ENCODE measurements at regions not wholly inside any gene's neighbourhood (a gene's known extent, or its start where the extent isn't known, plus 50 kb on each side); places are given as distances from the start of the nearest gene placed in this dataset.

DNA sequence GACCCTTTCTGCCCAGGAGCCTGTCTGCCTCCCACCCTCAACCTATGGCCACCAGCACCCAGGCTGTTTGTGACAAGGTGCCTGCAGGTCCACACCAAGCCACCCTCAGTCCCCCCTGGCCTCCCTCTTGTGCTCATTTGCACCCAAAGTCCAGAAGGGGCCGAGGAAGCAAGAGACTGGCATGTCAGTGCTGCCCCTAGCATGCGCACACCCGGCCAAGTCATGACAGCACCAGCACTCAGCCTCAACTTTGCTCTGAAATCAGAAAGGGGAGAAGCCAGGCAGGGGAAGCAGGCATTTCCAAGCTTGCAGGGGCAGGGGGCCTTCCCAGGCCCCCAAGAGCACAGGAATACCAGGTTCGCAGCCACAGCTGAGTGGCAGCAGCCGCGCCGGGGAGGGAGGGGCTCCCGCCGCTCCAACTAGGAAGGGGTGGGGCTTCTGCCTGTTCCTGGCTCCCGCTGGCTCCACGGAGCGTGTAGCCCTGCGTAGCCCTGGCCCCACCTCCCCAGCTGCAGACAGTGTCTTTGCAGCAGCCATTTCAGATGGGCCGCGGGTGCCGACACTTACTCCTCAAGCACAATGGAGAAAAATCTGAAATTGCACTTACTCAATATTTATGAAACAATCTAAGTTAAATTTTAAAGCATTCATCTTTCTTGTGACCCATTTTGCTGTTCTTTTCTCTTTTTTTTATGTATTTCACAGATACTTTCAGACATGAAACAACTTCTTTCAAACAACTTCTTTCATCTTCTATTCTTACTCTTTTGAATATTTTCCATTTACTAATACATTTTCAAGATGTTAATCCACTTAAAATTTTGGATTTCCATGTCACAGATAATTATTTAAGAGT lies 54.9 kb upstream of the ABCB5 start (continued):
- TF ChIP-seq, protein P1, sequence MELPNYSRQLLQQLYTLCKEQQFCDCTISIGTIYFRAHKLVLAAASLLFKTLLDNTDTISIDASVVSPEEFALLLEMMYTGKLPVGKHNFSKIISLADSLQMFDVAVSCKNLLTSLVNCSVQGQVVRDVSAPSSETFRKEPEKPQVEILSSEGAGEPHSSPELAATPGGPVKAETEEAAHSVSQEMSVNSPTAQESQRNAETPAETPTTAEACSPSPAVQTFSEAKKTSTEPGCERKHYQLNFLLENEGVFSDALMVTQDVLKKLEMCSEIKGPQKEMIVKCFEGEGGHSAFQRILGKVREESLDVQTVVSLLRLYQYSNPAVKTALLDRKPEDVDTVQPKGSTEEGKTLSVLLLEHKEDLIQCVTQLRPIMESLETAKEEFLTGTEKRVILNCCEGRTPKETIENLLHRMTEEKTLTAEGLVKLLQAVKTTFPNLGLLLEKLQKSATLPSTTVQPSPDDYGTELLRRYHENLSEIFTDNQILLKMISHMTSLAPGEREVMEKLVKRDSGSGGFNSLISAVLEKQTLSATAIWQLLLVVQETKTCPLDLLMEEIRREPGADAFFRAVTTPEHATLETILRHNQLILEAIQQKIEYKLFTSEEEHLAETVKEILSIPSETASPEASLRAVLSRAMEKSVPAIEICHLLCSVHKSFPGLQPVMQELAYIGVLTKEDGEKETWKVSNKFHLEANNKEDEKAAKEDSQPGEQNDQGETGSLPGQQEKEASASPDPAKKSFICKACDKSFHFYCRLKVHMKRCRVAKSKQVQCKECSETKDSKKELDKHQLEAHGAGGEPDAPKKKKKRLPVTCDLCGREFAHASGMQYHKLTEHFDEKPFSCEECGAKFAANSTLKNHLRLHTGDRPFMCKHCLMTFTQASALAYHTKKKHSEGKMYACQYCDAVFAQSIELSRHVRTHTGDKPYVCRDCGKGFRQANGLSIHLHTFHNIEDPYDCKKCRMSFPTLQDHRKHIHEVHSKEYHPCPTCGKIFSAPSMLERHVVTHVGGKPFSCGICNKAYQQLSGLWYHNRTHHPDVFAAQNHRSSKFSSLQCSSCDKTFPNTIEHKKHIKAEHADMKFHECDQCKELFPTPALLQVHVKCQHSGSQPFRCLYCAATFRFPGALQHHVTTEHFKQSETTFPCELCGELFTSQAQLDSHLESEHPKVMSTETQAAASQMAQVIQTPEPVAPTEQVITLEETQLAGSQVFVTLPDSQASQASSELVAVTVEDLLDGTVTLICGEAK (IDR thresholded peaks at IDR 0.05): no peak
- TF ChIP-seq, protein P1 (CRISPR knock-in tag; IDR thresholded peaks at IDR 0.05): no peak
